ENCODE measurements at regions not wholly inside any gene's neighbourhood (a gene's known extent, or its start where the extent isn't known, plus 50 kb on each side); places are given as distances from the start of the nearest gene placed in this dataset.

- no peaks in the 10 kb centered on the region for H3K36me3 ChIP-seq (ENCODE audit: control insufficient read depth, insufficient read depth, low read length)
- H3K9ac ChIP-seq (ENCODE audit: low read length): no peak overlapping the region
- H3K4me1 ChIP-seq (ENCODE audit: control insufficient read depth, insufficient read depth, low read length): no peaks in the 10 kb centered on the region
- H3K4me3 ChIP-seq (ENCODE audit: low read length): no peak overlapping the region
- no peaks in the 10 kb centered on the region for H3K9me3 ChIP-seq (ENCODE audit: control insufficient read depth, low read length)
- no peaks in the 10 kb centered on the region for H3K27me3 ChIP-seq (ENCODE audit: control insufficient read depth, insufficient read depth, low read length)
Observed at GRCh38 chr2:240290432-240291336, 144.8 kb upstream of the GPC1 start.

GRCh38 chr2:240291337-240292034, 144.0 kb upstream of the GPC1 start:
- H3K4me1 ChIP-seq (ENCODE audit: control insufficient read depth, insufficient read depth, low read length): no peaks in the 10 kb centered on the region

GRCh38 chr2:240292035-240292574, 143.4 kb upstream of the GPC1 start:
- H3K9me3 ChIP-seq (ENCODE audit: control insufficient read depth, low read length): no peaks in the 10 kb centered on the region
- H3K9ac ChIP-seq (ENCODE audit: low read length): no peak overlapping the region
- no peaks in the 10 kb centered on the region for H3K4me1 ChIP-seq (ENCODE audit: control insufficient read depth, insufficient read depth, low read length)
- no peak overlapping the region for H3K4me3 ChIP-seq (ENCODE audit: low read length)
- no peaks in the 10 kb centered on the region for H3K27me3 ChIP-seq (ENCODE audit: control insufficient read depth, insufficient read depth, low read length)
- H3K36me3 ChIP-seq (ENCODE audit: control insufficient read depth, insufficient read depth, low read length): no peaks in the 10 kb centered on the region

More at GRCh38 chr2:240291337-240292034, 144.0 kb upstream of the GPC1 start:
- H3K36me3 ChIP-seq (ENCODE audit: control insufficient read depth, insufficient read depth, low read length): no peaks in the 10 kb centered on the region
- H3K27me3 ChIP-seq (ENCODE audit: control insufficient read depth, insufficient read depth, low read length): no peaks in the 10 kb centered on the region
- no peaks in the 10 kb centered on the region for H3K9me3 ChIP-seq (ENCODE audit: control insufficient read depth, low read length)
- no peak overlapping the region for H3K4me3 ChIP-seq (ENCODE audit: low read length)
- H3K9ac ChIP-seq (ENCODE audit: low read length): no peak overlapping the region

- H3K4me3 ChIP-seq (ENCODE audit: low read length): no peak overlapping the region
- H3K9me3 ChIP-seq (ENCODE audit: control insufficient read depth, low read length): no peaks in the 10 kb centered on the region
- no peaks in the 10 kb centered on the region for H3K4me1 ChIP-seq (ENCODE audit: control insufficient read depth, insufficient read depth, low read length)
- no peak overlapping the region for H3K9ac ChIP-seq (ENCODE audit: low read length)
- no peaks in the 10 kb centered on the region for H3K27me3 ChIP-seq (ENCODE audit: control insufficient read depth, insufficient read depth, low read length)
- no peaks in the 10 kb centered on the region for H3K36me3 ChIP-seq (ENCODE audit: control insufficient read depth, insufficient read depth, low read length)
Observed at GRCh38 chr2:240292619-240293525, 142.6 kb upstream of the GPC1 start.

- H3K27me3 ChIP-seq (ENCODE audit: control insufficient read depth, insufficient read depth, low read length): no peaks in the 10 kb centered on the region
- no peaks in the 10 kb centered on the region for H3K9me3 ChIP-seq (ENCODE audit: control insufficient read depth, low read length)
- H3K36me3 ChIP-seq (ENCODE audit: control insufficient read depth, insufficient read depth, low read length): no peaks in the 10 kb centered on the region
- no peak overlapping the region for H3K9ac ChIP-seq (ENCODE audit: low read length)
- H3K4me3 ChIP-seq (ENCODE audit: low read length): no peak overlapping the region
- H3K4me1 ChIP-seq (ENCODE audit: control insufficient read depth, insufficient read depth, low read length): no peaks in the 10 kb centered on the region
Observed at GRCh38 chr2:240293557-240294461, 141.7 kb upstream of the GPC1 start.

- Histone ChIP-seq H3K4me1 (ENCODE audit: control insufficient read depth, insufficient read depth, low read length) (no peaks in the 10 kb centered on the region), H3K36me3 (ENCODE audit: control insufficient read depth, insufficient read depth, low read length) (no peaks in the 10 kb centered on the region), H3K4me3 (ENCODE audit: low read length) (no peak overlapping the region), H3K9me3 (ENCODE audit: control insufficient read depth, low read length) (no peaks in the 10 kb centered on the region), H3K27me3 (ENCODE audit: control insufficient read depth, insufficient read depth, low read length) (no peaks in the 10 kb centered on the region), H3K9ac (ENCODE audit: low read length) (no peak overlapping the region)
Observed at GRCh38 chr2:240294514-240294913, 140.9 kb upstream of the GPC1 start.

- H3K4me1 ChIP-seq (ENCODE audit: control insufficient read depth, insufficient read depth, low read length): no peaks in the 10 kb centered on the region
- no peaks in the 10 kb centered on the region for H3K9me3 ChIP-seq (ENCODE audit: control insufficient read depth, low read length)
- no peak overlapping the region for H3K4me3 ChIP-seq (ENCODE audit: low read length)
- no peak overlapping the region for H3K9ac ChIP-seq (ENCODE audit: low read length)
- no peaks in the 10 kb centered on the region for H3K27me3 ChIP-seq (ENCODE audit: control insufficient read depth, insufficient read depth, low read length)
- H3K36me3 ChIP-seq (ENCODE audit: control insufficient read depth, insufficient read depth, low read length): no peaks in the 10 kb centered on the region
Observed at GRCh38 chr2:240295256-240296103, 140.0 kb upstream of the GPC1 start.

- Histone ChIP-seq H3K9ac (ENCODE audit: low read length) (no peak overlapping the region), H3K9me3 (ENCODE audit: control insufficient read depth, low read length) (no peaks in the 10 kb centered on the region), H3K36me3 (ENCODE audit: control insufficient read depth, insufficient read depth, low read length) (no peaks in the 10 kb centered on the region), H3K4me1 (ENCODE audit: control insufficient read depth, insufficient read depth, low read length) (no peaks in the 10 kb centered on the region), H3K4me3 (ENCODE audit: low read length) (no peak overlapping the region), H3K27me3 (ENCODE audit: control insufficient read depth, insufficient read depth, low read length) (no peaks in the 10 kb centered on the region)
Observed at GRCh38 chr2:240296104-240296406, 139.4 kb upstream of the GPC1 start.

- no peak overlapping the region for H3K9ac ChIP-seq (ENCODE audit: low read length)
- no peaks in the 10 kb centered on the region for H3K36me3 ChIP-seq (ENCODE audit: control insufficient read depth, insufficient read depth, low read length)
- H3K4me3 ChIP-seq (ENCODE audit: low read length): no peak overlapping the region
- no peaks in the 10 kb centered on the region for H3K9me3 ChIP-seq (ENCODE audit: control insufficient read depth, low read length)
- no peaks in the 10 kb centered on the region for H3K27me3 ChIP-seq (ENCODE audit: control insufficient read depth, insufficient read depth, low read length)
- H3K4me1 ChIP-seq (ENCODE audit: control insufficient read depth, insufficient read depth, low read length): no peaks in the 10 kb centered on the region
Observed at GRCh38 chr2:240296476-240297255, 138.8 kb upstream of the GPC1 start.
